Fibroblast of skin of left biceps (primary cell): ENCODE measurements at regions not wholly inside any gene's neighbourhood (a gene's known extent, or its start where the extent isn't known, plus 50 kb on each side); places are given as distances from the start of the nearest gene placed in this dataset.

Experiments used
- DNase-seq, 2 experiments: peaks; one replicate each; pipeline ENCODE4 v3.0.0-alpha.2; 2013; ENCODE audit warnings: low read depth in 2 of 2

DNA sequence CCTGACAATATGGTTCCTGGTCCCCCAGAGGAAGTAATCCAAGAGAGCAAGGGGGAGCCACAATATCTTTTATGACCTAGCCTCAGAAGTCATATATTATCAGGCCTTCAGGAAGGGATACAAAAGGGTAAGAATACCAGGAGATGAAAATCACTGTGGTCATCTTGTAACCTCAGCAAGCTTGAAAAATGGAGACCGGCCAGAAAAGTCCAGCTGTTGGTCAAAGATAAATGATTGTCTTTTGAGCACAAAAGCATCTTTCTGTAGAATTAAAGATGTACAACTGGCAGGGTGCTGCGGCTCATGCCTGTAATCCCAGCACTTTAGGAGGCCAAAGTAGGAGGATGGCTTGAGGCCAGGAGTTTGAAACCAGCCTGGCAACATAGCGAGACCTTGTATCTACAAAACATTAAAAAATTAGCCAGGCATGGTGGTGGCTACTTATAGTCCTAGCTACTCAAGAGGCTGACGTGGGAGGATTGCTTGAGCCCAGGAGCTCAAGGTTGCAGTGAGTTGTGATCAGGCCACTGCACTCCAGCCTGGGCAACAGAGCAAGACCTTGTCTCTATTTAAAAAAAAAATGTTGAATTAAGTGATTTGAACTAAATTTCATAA, 118.0 kb upstream of the MARCKS start:
- no peak for DNase-seq

GRCh38 chr6:113741651-113742050, 115.5 kb upstream of the MARCKS start:
- DNase-seq = no peak

DNA sequence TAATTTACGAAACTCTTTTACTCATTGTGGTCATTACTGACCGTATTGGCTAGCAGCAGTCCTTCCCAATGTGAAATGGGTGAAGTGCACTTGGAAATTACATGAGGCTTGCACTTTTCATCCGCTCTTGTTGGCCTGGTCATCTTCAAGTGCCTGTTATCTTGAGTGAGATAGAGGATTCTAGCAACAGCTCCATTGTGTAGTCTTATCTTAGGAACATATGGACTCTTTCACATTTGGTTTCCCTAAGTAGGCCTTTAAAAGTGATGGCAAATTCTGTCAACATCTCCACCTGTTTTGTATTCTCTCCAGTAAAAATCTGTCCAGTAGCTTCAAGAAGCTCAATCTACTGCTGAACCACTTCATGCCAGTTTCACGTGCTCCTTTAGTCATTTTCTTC, 114.8 kb upstream of the MARCKS start:
- DNase-seq = no peak

- no peak for DNase-seq
These were observed 112.3 kb upstream of the MARCKS start for GRCh38 chr6:113744861-113745260.

DNA sequence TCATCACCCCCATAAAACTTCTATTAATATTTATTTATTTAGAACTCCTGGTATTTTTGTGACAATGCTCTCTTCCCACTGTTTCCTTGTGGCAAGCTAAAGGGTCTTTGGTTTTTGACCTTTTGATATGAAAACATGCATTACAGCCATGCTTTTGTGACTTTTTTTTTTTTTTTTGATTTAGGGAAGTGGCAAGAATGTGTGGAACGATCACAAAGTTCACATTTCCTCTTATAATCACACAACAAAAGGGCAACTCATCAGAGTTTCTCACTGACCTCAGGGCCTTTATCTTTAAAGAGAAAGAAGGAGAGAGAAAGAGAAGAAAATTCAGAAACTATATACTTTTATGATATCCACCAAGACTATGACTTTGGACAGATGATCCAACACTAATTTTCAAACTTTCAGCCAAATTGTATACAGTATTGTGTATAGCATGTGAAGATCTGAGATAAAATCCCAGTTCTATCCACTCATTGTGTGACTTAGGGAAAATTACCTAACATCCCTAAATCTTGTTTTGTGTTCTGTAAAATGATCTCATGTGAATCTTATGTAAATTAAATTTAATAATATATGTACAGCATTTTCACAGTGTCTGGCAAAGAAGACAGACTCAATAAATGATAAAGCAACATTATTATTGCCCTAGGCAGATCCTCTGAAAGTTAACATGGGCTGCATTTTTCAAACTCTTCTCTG, 106.8 kb upstream of the MARCKS start:
- DNase-seq = no peak

- no peak for DNase-seq
These were observed 102.9 kb upstream of the MARCKS start for GRCh38 chr6:113754291-113754690.

GRCh38 chr6:113755449-113756289, 101.5 kb upstream of the MARCKS start:
- no peak for DNase-seq

- no peak for DNase-seq
These were observed 100.9 kb upstream of the MARCKS start for GRCh38 chr6:113756290-113756665.

- DNase-seq = no peak
These were observed 98.9 kb upstream of the MARCKS start for GRCh38 chr6:113758214-113758613.

- DNase-seq = no peak
These were observed 98.1 kb upstream of the MARCKS start for GRCh38 chr6:113758826-113759574.

DNA sequence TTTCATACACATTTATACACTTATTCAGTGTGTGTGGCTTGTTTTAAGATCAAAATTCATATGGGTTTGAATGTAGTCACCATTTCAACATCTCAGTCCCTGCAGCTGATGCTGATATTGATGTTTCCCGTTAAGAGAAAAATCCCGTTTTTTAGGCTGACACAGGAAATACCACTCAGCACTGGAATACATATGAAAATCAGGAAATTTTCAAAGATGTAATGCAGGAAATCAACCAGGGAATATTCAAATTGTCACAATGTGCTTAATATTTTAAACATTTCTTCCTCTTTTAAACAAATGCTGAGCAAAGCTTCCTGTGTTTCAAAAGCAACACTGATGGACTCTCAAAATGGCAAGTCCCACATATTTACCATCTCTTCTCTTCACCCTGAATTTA, 94.5 kb upstream of the MARCKS start:
- DNase-seq = peak in 1 of 2 experiments; percentile 40

DNA sequence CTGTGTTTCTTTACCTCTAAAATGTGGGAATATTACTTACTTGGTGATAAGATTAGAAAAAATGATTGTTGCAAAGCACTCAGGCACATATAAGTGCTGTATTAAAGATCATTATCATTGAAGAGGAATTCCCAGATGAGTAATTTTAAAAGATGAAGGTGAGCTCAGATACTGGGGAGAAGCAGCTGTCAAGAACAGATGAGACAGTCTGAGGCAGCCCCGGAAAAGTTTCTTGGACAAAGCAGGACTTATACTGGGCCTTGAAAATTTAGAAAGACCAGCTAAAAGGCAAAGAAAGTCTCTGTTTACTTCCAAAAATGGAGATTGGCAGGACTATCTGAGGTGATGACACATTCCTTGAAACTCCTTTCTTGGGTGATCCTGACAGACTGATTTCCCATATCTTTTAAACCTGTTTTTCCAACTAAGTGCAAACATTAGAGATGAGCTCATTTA, 93.8 kb upstream of the MARCKS start:
- no peak for DNase-seq

GRCh38 chr6:113763876-113764275, 93.3 kb upstream of the MARCKS start:
- no peak for DNase-seq

DNA sequence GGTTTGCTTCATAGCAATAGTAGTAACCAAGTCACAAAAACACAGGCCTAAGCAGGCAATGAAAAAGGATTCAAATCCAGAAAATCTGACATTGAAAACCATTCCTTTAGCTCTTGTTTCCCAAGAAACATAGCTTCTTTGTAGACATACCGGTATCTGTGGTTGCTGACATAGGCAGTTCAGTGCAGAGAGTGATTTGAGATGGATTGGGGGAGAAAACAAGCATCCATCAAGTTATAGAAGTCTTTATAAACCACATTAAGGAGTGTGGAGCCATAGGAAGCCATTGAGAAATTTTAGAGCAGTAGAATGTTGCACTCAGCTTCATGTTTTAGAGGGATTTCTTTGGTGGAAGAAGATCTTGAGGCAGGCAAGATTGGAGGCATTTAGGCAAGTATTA, 91.2 kb upstream of the MARCKS start:
- no peak for DNase-seq

- DNase-seq = no peak
These were observed 89.2 kb upstream of the MARCKS start for GRCh38 chr6:113767985-113768384.

GRCh38 chr6:113772961-113773360, 84.2 kb upstream of the MARCKS start:
- DNase-seq = no peak

GRCh38 chr6:113774127-113774825, 82.9 kb upstream of the MARCKS start:
- peak; percentile 72 to 83 for DNase-seq

GRCh38 chr6:113776998-113777397, 80.1 kb upstream of the MARCKS start:
- no peak for DNase-seq

GRCh38 chr6:113777601-113778000, 79.5 kb upstream of the MARCKS start:
- no peak for DNase-seq

GRCh38 chr6:113779656-113780055, 77.5 kb upstream of the MARCKS start:
- no peak for DNase-seq

DNA sequence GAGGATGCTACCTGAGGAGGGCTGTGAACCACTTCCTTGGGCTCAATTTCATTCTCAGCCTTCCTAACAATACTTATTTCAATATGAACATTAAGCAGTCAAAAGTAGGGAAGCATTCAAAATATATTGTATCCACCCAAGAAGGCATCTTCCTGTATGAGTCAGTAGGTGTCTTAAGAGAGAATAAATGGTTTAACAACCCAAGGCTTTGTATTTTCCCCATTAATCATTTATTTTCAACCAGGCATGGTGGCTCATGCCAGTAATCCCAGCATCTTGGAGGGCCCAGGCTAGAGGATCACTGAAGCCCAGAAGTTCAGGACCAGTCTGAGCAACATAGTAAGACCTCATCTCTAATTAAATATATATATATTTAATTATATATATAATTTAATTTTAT, 74.5 kb upstream of the MARCKS start:
- DNase-seq = no peak
